ENCODE measurements at regions not wholly inside any gene's neighbourhood (a gene's known extent, or its start where the extent isn't known, plus 50 kb on each side); places are given as distances from the start of the nearest gene placed in this dataset.

GRCh38 chrX:9162698-9163097, 128.8 kb upstream of the FAM9B start:
- TF ChIP-seq CTCF (IDR thresholded peaks at IDR 0.05; ENCODE audit: insufficient read depth, low read length, poor library complexity, severe bottlenecking) (no peak), EZH2phosphoT487 (conservative IDR thresholded peaks at IDR 0.05; ENCODE audit: low read length) (no peak)

Data from SU-DHL-6 (cell line).